KG1 (cell line): ENCODE measurements at regions not wholly inside any gene's neighbourhood (a gene's known extent, or its start where the extent isn't known, plus 50 kb on each side); places are given as distances from the start of the nearest gene placed in this dataset.

Experiments used
- DNase-seq: peaks from one replicate; lab custom pipeline; 2025; lab: John Stamatoyannopoulos, UW

- DNase-seq = no peak
Observed at GRCh38 chr1:182193908-182194550, 132.5 kb upstream of the ZNF648 start.

- no peak for DNase-seq
Observed at GRCh38 chr1:182192966-182193365, 131.5 kb upstream of the ZNF648 start.

- DNase-seq = no peak
Observed at GRCh38 chr1:182192215-182192614, 130.7 kb upstream of the ZNF648 start.

GRCh38 chr1:182191381-182192115 lies 130.0 kb upstream of the ZNF648 start:
- no peak for DNase-seq

- DNase-seq = no peak
Observed at GRCh38 chr1:182189535-182190066, 128.1 kb upstream of the ZNF648 start.

- no peak for DNase-seq
Observed at GRCh38 chr1:182186757-182187146, 125.2 kb upstream of the ZNF648 start.

GRCh38 chr1:182185842-182186756 lies 124.6 kb upstream of the ZNF648 start:
- DNase-seq = no peak

- no peak for DNase-seq
Observed at GRCh38 chr1:182185136-182185535, 123.6 kb upstream of the ZNF648 start.

GRCh38 chr1:182183606-182184005 lies 122.1 kb upstream of the ZNF648 start:
- no peak for DNase-seq

GRCh38 chr1:182182311-182182710 lies 120.8 kb upstream of the ZNF648 start:
- DNase-seq = no peak

GRCh38 chr1:182181167-182181572 lies 119.7 kb upstream of the ZNF648 start:
- no peak for DNase-seq

GRCh38 chr1:182175361-182175931 lies 113.9 kb upstream of the ZNF648 start:
- DNase-seq = no peak

- no peak for DNase-seq
Observed at GRCh38 chr1:182174513-182174855, 113.0 kb upstream of the ZNF648 start.

- DNase-seq = no peak
Observed at GRCh38 chr1:182173808-182174512, 112.4 kb upstream of the ZNF648 start.

- no peak for DNase-seq
Observed at GRCh38 chr1:182172699-182173098, 111.2 kb upstream of the ZNF648 start.

GRCh38 chr1:182170891-182171461 lies 109.5 kb upstream of the ZNF648 start:
- no peak for DNase-seq

- no peak for DNase-seq
Observed at GRCh38 chr1:182169203-182169602, 107.7 kb upstream of the ZNF648 start.

- no peak for DNase-seq
Observed at GRCh38 chr1:182166750-182167149, 105.2 kb upstream of the ZNF648 start.

GRCh38 chr1:182166321-182166720 lies 104.8 kb upstream of the ZNF648 start:
- no peak for DNase-seq

GRCh38 chr1:182164273-182164672 lies 102.8 kb upstream of the ZNF648 start:
- no peak for DNase-seq

GRCh38 chr1:182163821-182164223 lies 102.3 kb upstream of the ZNF648 start:
- no peak for DNase-seq
